NB4 (cell line): ENCODE measurements at regions not wholly inside any gene's neighbourhood (a gene's known extent, or its start where the extent isn't known, plus 50 kb on each side); places are given as distances from the start of the nearest gene placed in this dataset.

ENCODE experiments used
- CTCF ChIP-seq: IDR thresholded peaks from one replicate; pipeline ENCODE4 v1.5.1; 2012; ENCODE audit warnings: low read depth, low read length
- MAX ChIP-seq: IDR thresholded peaks from 2 replicates; pipeline ENCODE4 v1.6.1; 2011; ENCODE audit warnings: low read depth, low read length
- MYC ChIP-seq: IDR thresholded peaks from 2 replicates; pipeline ENCODE4 v1.6.1; 2011; ENCODE audit warnings: low read depth, low read length
- POLR2A ChIP-seq: IDR thresholded peaks from 2 replicates; pipeline ENCODE4 v1.6.1; 2011; ENCODE audit warnings: mild to moderate bottlenecking; ENCODE audit not compliant: insufficient read length; ENCODE audit errors: extremely low read depth

GRCh38 chr6:98325366-98325765 is 509.0 kb upstream of the POU3F2 start:
- TF ChIP-seq CTCF (no peak), MAX (no peak), POLR2A (no peak), MYC (no peak)
